DMS114 treated with DMSO at 0.1 percent for 48 hours (cell line): ENCODE measurements at regions not wholly inside any gene's neighbourhood (a gene's known extent, or its start where the extent isn't known, plus 50 kb on each side); places are given as distances from the start of the nearest gene placed in this dataset.
"Not testable (repeated sequence)": the region's sequence is repeated elsewhere in the genome, so short reads cannot be mapped to it uniquely, and the experiment has no call there.

Experiments
- DNase-seq: peaks from one replicate; lab custom pipeline; 2025; ENCODE audit not compliant: unreplicated experiment; lab: John Stamatoyannopoulos, UW

- DNase-seq, result no peak
Measured at GRCh38 chr6:9851006-9851405, 563.9 kb downstream of the TFAP2A start.

DNA sequence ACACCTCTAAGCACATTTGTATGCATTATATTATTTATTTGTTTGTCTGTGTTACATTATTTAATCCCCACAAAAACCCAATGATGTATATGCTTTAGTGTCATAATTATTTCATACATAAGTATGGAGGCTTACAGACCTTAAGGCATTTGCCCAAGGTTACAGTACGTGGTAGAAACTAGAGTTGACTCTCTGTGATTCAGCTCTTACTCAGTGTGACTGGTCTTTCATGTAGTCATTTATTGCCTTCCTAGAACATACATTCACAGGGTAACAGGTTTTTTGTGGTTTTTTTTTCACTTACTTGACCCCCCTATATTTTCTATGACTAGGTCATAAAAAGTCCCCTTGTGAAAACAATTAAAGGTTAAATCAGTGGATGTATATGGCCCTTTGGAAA is 566.8 kb downstream of the TFAP2A start:
- DNase-seq, result no peak

- no peak for DNase-seq
Measured at GRCh38 chr6:9841886-9842725, 572.8 kb downstream of the TFAP2A start.

DNA sequence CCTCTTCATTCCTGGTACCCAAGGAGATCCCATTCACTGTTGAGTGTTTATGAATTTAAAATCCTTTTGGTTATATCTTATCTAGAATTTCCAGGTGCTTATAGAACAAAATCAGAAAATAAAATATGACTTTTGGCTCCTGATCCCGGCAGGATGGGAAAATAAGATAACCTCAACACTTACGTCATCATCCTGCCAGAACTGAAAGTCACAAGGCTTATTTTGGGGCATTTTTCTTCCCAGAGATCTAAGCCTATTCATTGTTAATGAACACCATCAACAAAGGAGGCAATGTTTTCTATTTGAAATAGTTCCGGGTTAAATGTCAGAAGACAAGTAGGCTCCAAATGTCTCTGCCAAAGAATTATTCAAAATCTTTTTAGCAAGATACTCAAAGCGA is 580.6 kb downstream of the TFAP2A start:
- DNase-seq, result no peak

- DNase-seq, result no peak
Measured at GRCh38 chr6:9831783-9832182, 583.1 kb downstream of the TFAP2A start.

DNA sequence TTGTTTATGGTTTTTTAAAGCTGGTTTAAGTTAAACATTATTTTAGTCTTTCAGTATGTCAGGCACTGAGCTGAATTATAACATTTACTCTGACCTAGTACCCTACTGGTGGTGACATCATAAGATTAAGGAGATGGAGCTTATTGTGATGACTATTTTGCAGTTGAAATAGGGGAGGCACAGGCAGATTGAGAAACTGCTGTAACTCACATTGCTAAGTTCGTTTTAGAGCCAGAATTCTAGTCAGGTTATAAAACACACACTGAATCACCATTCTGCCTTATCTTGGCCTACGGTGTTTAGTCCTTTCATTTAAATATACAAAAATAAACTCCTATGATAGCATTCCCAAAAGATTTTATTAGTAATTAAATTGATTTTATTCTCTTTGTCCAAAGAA is 584.1 kb downstream of the TFAP2A start:
- DNase-seq, result no peak

DNA sequence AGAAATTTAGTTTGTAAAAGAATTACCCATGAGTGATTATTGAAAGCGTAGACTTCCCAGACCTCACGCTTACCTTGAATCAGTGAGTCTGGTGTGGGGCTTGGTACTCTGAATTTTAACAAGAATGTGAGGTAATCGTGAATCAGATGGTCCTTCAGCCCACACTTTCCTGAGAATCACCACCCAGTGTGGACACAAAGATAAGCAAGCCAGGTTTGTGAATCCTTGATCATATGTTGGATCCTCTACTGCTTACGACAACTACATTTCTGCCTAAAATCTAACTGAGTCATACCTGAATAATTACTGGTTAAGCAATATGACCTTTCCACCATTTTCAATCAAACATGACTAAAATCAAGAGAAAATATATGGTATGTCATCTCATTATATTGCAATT is 589.3 kb downstream of the TFAP2A start:
- no peak for DNase-seq

DNA sequence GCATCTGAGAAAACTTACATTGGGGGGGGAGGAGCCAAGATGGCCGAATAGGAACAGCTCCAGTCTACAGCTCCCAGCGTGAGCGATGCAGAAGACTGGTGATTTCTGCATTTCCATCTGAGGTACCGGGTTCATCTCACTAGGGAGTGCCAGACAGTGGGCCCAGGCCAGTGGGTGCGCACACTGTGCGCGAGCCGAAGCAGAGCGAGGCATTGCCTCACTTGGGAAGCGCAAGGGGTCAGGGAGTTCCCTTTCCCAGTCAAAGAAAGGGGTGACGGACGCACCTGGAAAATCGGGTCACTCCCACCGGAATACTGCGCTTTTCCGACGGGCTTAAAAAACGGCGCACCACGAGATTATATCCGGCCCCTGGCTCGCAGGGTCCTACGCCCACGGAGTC is 604.1 kb downstream of the TFAP2A start:
- not testable (repeated sequence) for DNase-seq

DNA sequence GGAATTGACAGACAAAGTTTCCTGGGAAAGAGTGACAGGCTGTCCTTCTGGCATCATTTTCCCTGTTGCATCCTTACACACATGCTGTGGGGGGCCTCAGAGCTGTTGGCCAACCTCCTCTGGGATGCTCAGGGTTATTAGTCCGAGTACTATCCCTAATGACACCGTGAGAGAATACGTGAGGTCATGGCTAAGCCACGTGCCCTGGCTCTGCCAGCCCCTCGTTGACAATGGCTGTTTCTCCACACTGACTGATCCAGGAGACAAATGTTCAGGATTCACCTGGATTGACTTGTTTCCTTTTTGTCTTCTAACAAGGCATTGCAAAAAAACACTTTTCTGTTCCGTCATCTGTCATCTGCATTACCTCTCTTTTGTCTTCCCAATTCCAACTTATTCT is 604.6 kb downstream of the TFAP2A start:
- DNase-seq, result no peak

GRCh38 chr6:9806195-9806594 is 608.7 kb downstream of the TFAP2A start:
- DNase-seq, result no peak

DNA sequence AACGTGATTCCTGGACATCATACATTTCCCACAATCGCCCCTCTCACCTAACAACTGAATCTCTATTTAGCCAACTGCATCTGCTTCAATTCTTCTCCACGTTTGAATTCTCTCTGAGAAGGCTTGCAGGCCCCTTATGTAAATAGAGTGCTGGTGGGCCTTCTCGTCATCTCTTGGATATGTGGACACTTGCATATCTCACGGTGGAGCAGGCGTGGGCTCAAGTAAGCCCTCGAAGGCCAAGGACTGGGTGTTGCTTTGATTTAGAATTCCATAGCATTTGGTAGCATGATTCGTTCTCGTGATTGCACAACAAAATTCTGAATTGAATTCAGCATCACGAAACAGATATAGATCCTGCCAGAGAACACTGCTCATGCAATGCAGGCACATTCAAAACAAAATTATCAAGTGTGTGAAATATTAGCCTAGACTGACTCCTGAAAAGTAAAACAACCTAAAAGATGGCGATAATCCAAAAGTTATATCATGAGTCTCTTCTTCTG is 613.6 kb downstream of the TFAP2A start:
- DNase-seq, result no peak

DNA sequence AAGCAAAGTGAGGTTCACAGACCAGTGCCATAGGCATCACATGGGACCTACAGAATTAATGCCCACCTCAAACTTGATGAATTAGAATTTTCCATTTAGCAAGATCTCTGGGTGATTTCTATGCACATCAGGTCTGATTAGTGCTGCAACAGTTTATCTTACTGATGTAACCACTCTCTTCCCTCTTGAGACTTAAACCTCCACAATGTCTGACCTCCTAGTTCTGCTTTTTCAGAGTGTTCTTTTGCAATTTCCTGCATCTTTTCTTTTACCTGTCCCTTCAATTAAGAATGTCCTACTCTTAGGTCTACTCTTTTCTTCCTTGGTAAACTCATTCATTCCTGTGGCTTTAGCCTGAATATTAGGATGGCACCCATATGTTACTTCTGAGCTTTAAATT is 615.3 kb downstream of the TFAP2A start:
- DNase-seq, result no peak

DNA sequence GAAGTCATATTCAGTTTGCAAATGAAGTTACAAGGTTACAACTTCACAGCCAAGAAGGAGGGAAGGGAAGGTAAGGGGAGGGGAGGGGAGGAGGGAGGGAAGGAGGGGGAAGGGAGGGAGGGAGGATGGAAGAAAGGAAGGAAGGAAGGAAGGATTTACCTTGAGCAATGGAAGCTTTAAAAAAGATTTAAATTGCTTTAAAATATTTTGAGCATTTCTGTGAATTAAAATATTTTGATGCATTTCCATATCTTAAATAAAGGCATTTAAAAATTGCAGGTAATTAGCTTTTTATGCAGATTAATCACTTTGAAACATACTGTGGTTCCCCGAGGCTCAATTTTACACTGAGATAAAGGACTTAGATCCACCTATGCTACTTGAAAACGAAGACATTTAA is 618.0 kb downstream of the TFAP2A start:
- DNase-seq, result no peak

GRCh38 chr6:9795880-9796279 is 619.0 kb downstream of the TFAP2A start:
- no peak for DNase-seq

DNA sequence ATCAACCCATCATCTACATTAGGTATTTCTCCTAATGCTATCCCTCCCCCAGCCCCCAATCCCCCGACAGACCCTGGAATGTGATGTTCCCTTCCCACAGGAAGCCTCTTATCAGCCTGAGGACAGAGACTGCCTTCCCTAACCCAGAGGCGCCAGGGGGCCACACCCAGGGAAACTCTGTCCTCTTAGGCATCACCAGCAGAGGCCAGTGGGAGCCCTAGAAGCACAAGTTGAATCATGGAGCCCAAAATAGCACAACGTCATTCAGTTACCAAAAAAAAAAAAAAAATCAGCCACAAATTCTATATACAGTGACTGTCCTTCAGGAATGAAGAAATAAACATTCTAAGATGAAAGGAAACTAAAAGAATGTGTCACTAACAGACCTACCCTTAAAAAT is 625.7 kb downstream of the TFAP2A start:
- DNase-seq, result no peak

GRCh38 chr6:9784786-9785185 is 630.1 kb downstream of the TFAP2A start:
- DNase-seq, result no peak

DNA sequence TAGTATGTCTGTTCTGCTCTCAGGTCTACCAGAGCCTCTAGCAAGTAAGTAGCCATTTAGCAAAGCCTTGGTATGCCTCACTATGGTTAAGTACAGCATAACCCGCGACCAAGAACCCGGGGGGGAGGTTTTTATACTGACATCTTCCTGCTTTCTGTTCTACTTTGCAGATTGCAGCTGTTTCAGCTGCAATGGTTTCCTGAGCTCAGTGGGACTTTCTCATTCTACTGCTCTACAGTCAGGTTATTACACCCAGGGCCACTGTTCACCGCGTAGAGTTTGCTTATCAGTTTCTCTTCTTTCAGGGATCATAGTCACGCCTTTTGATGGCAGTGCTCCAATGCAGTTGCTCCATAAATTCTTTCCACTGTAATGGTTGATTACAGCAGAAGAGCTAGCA is 631.3 kb downstream of the TFAP2A start:
- DNase-seq, result no peak

DNA sequence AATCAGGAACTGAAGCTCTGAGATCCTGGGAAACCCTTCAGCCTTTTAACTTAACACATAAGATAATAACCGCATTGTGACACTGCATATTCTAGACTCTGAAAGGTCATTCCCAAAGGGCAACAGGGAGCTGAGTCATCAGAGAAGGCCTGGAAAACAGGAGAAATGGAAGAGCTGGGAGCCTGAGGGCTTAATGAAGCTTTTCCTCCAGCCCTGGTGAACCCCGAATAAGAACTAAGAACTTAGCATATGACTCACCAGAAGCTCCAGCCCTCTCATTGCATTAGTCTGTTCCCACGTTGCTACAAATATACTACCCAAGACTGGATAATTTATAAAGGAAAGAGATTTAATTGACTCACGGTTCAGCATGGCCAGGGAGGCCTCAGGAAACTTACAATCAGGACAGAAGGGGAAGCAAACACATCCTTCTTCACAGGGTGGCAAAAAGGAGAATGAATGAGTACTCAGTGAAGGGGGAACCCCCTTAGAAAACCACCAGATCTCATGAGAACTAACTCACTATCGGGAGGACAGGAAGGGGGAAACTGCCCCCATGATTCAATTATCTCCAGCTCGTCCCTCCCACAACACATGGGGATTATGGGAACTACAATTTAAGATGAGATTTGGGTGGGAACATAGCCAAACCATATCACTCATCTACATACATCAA is 648.5 kb downstream of the TFAP2A start:
- no peak for DNase-seq

GRCh38 chr6:9761220-9761619 is 653.7 kb downstream of the TFAP2A start:
- DNase-seq, result no peak

GRCh38 chr6:9754515-9754914 is 660.4 kb downstream of the TFAP2A start:
- DNase-seq, result no peak

- no peak for DNase-seq
Measured at GRCh38 chr6:9745966-9746365, 668.9 kb downstream of the TFAP2A start.

DNA sequence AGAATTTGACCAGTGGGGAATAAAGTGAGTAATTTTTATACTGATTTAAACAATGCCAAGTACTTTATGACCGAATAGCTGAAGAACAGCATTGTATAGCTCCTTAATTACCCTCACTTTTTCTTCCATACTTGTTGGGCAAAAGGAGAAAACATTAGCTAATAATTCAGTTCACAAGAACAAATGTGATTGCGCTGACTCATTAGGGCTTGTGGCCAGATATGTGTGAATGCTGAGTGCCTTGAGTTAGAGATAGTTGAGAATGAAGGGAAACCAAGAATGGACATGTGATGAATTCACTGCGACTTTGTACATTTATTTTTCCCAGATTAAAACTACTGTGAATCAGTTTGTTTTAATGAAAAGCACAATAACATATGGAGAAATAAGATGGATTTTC is 669.4 kb downstream of the TFAP2A start:
- DNase-seq, result no peak
